HL-60 (cell line): ENCODE measurements at regions not wholly inside any gene's neighbourhood (a gene's known extent, or its start where the extent isn't known, plus 50 kb on each side); places are given as distances from the start of the nearest gene placed in this dataset.

Experiments used
- DNase-seq, 2 experiments: peaks; one replicate each; pipeline ENCODE4 v3.0.0-alpha.2; 2010 to 2020; ENCODE audit warnings: low read depth in 1 of 2, low spot score in 1 of 2
- H3K27ac ChIP-seq: fragments of 250-450 bp; sonication (Bioruptor Pico); replicated peaks from 2 replicates; pipeline ENCODE4 v1.5.1; 2020; ENCODE audit warnings: mild to moderate bottlenecking, moderate library complexity
- H3K27me3 ChIP-seq: fragments of 250-450 bp; sonication (Bioruptor Pico); 2 replicates; pipeline ENCODE4 v1.5.1; 2021; ENCODE audit warnings: mild to moderate bottlenecking, moderate library complexity; ENCODE audit not compliant: insufficient read depth, poor library complexity, severe bottlenecking
- H3K4me3 ChIP-seq: replicated peaks from 2 replicates; pipeline ENCODE4 v1.5.1; 2011; ENCODE audit warnings: mild to moderate bottlenecking, control low read depth, low read length; ENCODE audit not compliant: insufficient read depth
- GABPA ChIP-seq: IDR thresholded peaks from 2 replicates; pipeline ENCODE4 v1.6.1; 2012; ENCODE audit warnings: low read depth
- POLR2AphosphoS5 ChIP-seq: IDR thresholded peaks from 2 replicates; pipeline ENCODE4 v1.6.1; 2012; ENCODE audit warnings: low read depth
- SPI1 ChIP-seq: IDR thresholded peaks from 2 replicates; pipeline ENCODE4 v1.6.1; 2012; ENCODE audit warnings: low read depth, mild to moderate bottlenecking, borderline replicate concordance
- TF ChIP-seq, protein P1 (sequence below): IDR thresholded peaks from 2 replicates; pipeline ENCODE4 v1.6.1; 2012; ENCODE audit warnings: low read depth; ENCODE audit not compliant: insufficient replicate concordance
- TF ChIP-seq, protein P2 (sequence below): IDR thresholded peaks from one replicate; pipeline ENCODE4 v1.5.1; 2011; ENCODE audit warnings: low read length, control low read depth, inconsistent platforms; ENCODE audit not compliant: insufficient read depth

DNA sequence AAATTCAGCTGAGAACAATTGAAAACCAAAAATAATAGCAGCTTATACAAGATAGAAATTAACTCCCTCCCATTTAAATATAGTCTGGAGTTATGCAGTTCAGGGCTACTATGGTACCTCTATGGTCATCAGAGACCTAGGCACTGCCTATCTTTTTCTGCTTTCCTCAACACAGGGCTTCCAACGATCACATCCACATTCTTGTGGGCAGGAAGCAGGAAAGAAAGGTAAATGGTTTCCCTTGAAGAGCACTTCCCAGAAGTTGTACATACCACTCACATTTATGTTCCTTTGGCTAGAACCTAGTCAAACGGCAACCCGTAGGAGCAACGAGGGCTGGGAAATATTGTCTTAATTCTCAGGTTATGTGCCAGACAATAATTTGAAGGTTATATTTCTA lies 197.7 kb upstream of the PRICKLE2 start:
- no peak for DNase-seq
- H3K27me3 ChIP-seq = no peaks in the 10 kb centered on the region
- H3K4me3 ChIP-seq = no peak overlapping the region
- no peak overlapping the region for H3K27ac ChIP-seq
- TF ChIP-seq SPI1 = no peak
- TF ChIP-seq POLR2AphosphoS5 = no peak
- TF ChIP-seq, protein P1, sequence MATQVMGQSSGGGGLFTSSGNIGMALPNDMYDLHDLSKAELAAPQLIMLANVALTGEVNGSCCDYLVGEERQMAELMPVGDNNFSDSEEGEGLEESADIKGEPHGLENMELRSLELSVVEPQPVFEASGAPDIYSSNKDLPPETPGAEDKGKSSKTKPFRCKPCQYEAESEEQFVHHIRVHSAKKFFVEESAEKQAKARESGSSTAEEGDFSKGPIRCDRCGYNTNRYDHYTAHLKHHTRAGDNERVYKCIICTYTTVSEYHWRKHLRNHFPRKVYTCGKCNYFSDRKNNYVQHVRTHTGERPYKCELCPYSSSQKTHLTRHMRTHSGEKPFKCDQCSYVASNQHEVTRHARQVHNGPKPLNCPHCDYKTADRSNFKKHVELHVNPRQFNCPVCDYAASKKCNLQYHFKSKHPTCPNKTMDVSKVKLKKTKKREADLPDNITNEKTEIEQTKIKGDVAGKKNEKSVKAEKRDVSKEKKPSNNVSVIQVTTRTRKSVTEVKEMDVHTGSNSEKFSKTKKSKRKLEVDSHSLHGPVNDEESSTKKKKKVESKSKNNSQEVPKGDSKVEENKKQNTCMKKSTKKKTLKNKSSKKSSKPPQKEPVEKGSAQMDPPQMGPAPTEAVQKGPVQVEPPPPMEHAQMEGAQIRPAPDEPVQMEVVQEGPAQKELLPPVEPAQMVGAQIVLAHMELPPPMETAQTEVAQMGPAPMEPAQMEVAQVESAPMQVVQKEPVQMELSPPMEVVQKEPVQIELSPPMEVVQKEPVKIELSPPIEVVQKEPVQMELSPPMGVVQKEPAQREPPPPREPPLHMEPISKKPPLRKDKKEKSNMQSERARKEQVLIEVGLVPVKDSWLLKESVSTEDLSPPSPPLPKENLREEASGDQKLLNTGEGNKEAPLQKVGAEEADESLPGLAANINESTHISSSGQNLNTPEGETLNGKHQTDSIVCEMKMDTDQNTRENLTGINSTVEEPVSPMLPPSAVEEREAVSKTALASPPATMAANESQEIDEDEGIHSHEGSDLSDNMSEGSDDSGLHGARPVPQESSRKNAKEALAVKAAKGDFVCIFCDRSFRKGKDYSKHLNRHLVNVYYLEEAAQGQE = no peak
- TF ChIP-seq, protein P2, sequence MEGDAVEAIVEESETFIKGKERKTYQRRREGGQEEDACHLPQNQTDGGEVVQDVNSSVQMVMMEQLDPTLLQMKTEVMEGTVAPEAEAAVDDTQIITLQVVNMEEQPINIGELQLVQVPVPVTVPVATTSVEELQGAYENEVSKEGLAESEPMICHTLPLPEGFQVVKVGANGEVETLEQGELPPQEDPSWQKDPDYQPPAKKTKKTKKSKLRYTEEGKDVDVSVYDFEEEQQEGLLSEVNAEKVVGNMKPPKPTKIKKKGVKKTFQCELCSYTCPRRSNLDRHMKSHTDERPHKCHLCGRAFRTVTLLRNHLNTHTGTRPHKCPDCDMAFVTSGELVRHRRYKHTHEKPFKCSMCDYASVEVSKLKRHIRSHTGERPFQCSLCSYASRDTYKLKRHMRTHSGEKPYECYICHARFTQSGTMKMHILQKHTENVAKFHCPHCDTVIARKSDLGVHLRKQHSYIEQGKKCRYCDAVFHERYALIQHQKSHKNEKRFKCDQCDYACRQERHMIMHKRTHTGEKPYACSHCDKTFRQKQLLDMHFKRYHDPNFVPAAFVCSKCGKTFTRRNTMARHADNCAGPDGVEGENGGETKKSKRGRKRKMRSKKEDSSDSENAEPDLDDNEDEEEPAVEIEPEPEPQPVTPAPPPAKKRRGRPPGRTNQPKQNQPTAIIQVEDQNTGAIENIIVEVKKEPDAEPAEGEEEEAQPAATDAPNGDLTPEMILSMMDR = no peak
- no peak for TF ChIP-seq GABPA

DNA sequence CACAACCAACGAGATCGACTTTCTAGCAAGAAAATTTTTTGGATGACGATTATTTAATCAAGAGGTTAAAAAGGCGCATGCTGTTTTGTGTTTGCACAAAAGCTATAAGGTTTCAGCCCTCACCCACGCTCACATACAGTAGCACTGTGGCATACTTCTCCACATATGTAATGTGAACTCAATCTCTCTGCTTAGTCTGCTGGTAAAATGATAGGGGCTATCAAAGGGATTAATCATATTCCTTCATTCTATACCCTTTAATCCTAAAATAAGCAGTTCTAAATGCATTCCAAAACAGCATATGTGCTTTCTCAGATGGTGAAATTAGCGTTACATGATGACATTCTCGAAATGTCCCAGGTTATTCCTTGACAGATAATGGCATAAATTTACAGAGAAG lies 196.9 kb upstream of the PRICKLE2 start:
- Histone ChIP-seq H3K27me3 (no peaks in the 10 kb centered on the region), H3K27ac (no peak overlapping the region), H3K4me3 (no peak overlapping the region)
- TF ChIP-seq POLR2AphosphoS5 (no peak), SPI1 (no peak), GABPA (no peak)
- TF ChIP-seq, protein P2 = no peak
- TF ChIP-seq, protein P1 = no peak
- DNase-seq = no peak

DNA sequence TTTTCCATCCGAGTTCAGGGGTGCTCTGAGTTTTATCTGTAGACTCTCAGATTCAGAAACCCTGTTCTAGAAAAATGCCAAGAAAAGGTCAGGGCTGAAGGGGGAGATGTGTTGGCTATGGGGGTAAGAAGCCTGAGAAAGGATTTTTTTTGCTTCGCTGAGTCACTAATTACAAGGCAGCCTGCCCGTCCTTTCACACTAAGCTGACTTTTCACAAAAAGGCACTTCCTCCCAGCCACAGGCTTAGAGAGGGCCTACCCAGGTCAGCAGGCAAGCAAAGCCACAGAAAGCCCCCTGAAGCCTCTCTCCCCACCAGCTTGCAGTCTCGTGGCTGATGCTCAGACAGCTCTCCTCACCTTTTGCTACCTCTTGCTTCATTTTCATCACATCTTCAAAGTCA lies 192.6 kb upstream of the PRICKLE2 start:
- no peak for DNase-seq
- Histone ChIP-seq H3K4me3 (no peak overlapping the region), H3K27ac (no peak overlapping the region), H3K27me3 (no peaks in the 10 kb centered on the region)
- TF ChIP-seq SPI1 (no peak), GABPA (no peak), POLR2AphosphoS5 (no peak)
- TF ChIP-seq, protein P1 = no peak
- TF ChIP-seq, protein P2 = no peak
